Breast epithelium (tissue), 4 donors: ENCODE measurements at regions not wholly inside any gene's neighbourhood (a gene's known extent, or its start where the extent isn't known, plus 50 kb on each side); places are given as distances from the start of the nearest gene placed in this dataset.

Source experiments
- DNase-seq, 2 donors: peaks; one replicate each; pipeline ENCODE4 v3.0.0-alpha.2; 2019; ENCODE audit warnings: low spot score in 2 of 2
- H3K27ac ChIP-seq, 2 donors: fragments of 200-600 bp; sonication (generic) in 1 of 2; one replicate each; pipeline ENCODE4 v1.5.1; 2016 to 2019; ENCODE audit warnings: mild to moderate bottlenecking in 1 of 2
- H3K27me3 ChIP-seq, 2 donors: fragments of 200-600 bp; sonication (generic) in 1 of 2; one replicate each; pipeline versions ENCODE4 v1.5.1 to v1.6.0; 2017 to 2019; ENCODE audit warnings: control low read depth in 1 of 2, mild to moderate bottlenecking in 1 of 2
- H3K36me3 ChIP-seq: fragments of 200-600 bp; one replicate; pipeline ENCODE4 v1.5.1; 2019
- H3K4me1 ChIP-seq, 2 donors: fragments of 200-600 bp; sonication (generic); one replicate each; pipeline ENCODE4 v1.5.1; 2016 to 2019; ENCODE audit warnings: control low read depth in 1 of 2
- H3K4me3 ChIP-seq, 3 donors: fragments of 200-600 bp; sonication (generic); 1 replicate in 2 of 3; 2 replicates in 1 of 3; pipeline ENCODE4 v1.5.1; 2016 to 2019; ENCODE audit warnings: mild to moderate bottlenecking in 3 of 3, moderate library complexity in 2 of 3
- H3K9me3 ChIP-seq, 2 donors: fragments of 200-600 bp; sonication (generic) in 1 of 2; one replicate each; pipeline ENCODE4 v1.5.1; 2016 to 2019; ENCODE audit warnings: control low read depth in 1 of 2
- CTCF ChIP-seq, 3 donors: fragments of 450-650 bp; IDR thresholded peaks; one replicate each; pipeline ENCODE4 v1.5.1; 2016 to 2017; ENCODE audit warnings: antibody characterized with exemption in 3 of 3, mild to moderate bottlenecking in 3 of 3, moderate library complexity in 3 of 3
- POLR2A ChIP-seq: fragments of 450-650 bp; IDR thresholded peaks from one replicate; pipeline ENCODE4 v1.6.1; 2016; ENCODE audit warnings: antibody characterized with exemption, mild to moderate bottlenecking, moderate library complexity
- POLR2AphosphoS5 ChIP-seq, 3 donors: sonication (generic); formaldehyde crosslinking; IDR thresholded peaks; one replicate each; pipeline ENCODE4 v1.6.1; 2017; ENCODE audit warnings: antibody characterized with exemption in 3 of 3
- intact Hi-C: fragments of 100-400 bp; cut with DNase I; formaldehyde crosslinking; loops from one replicate; pipeline ENCODE4 v1.15.1; 2023; ENCODE audit warnings: low total_unique reads

GRCh38 chr4:23297327-23297726 lies 592.5 kb downstream of the PPARGC1A start:
- Histone ChIP-seq H3K9me3 (no peaks in the 10 kb centered on the region), H3K4me3 (no peak overlapping the region), H3K27ac (no peak overlapping the region), H3K4me1 (no peaks in the 10 kb centered on the region), H3K27me3 (no peaks in the 10 kb centered on the region), H3K36me3 (no peaks in the 10 kb centered on the region)
- intact Hi-C loops = no loop called here
- DNase-seq = no peak
- TF ChIP-seq POLR2A (no peak), CTCF (IDR thresholded peaks at IDR 0.05) (no peak), POLR2AphosphoS5 (IDR thresholded peaks at IDR 0.05) (no peak)

- Histone ChIP-seq H3K27me3 (no peaks in the 10 kb centered on the region), H3K27ac (no peak overlapping the region), H3K36me3 (no peaks in the 10 kb centered on the region), H3K4me1 (no peaks in the 10 kb centered on the region), H3K9me3 (peaks cover 0 to 8% of the 10 kb centered on the region in 2 donors), H3K4me3 (no peak overlapping the region)
- intact Hi-C loops = no loop called here
- TF ChIP-seq CTCF (IDR thresholded peaks at IDR 0.05) (no peak), POLR2A (no peak)
- DNase-seq = no peak
Observed at GRCh38 chr4:23291139-23291538, 598.4 kb downstream of the GBA3 start.

- Histone ChIP-seq H3K27ac (no peak overlapping the region), H3K4me1 (no peaks in the 10 kb centered on the region), H3K27me3 (no peaks in the 10 kb centered on the region), H3K9me3 (peaks cover 0 to 8% of the 10 kb centered on the region in 2 donors), H3K36me3 (no peaks in the 10 kb centered on the region), H3K4me3 (no peak overlapping the region)
- intact Hi-C loops = no loop called here
- no peak for TF ChIP-seq POLR2AphosphoS5 (IDR thresholded peaks at IDR 0.05)
- TF ChIP-seq POLR2A = no peak
- TF ChIP-seq CTCF (IDR thresholded peaks at IDR 0.05) = no peak
- DNase-seq = no peak
Observed at GRCh38 chr4:23290656-23291055, 597.9 kb downstream of the GBA3 start.

GRCh38 chr4:23279377-23279986 lies 586.7 kb downstream of the GBA3 start:
- H3K4me3 ChIP-seq = no peak overlapping the region
- no peaks in the 10 kb centered on the region for H3K36me3 ChIP-seq
- DNase-seq = no peak
- H3K4me1 ChIP-seq = no peaks in the 10 kb centered on the region
- H3K9me3 ChIP-seq = no peaks in the 10 kb centered on the region
- no peaks in the 10 kb centered on the region for H3K27me3 ChIP-seq
- intact Hi-C loops = no loop called here
- no peak for TF ChIP-seq POLR2A
- TF ChIP-seq CTCF (IDR thresholded peaks at IDR 0.05) = no peak
- TF ChIP-seq POLR2AphosphoS5 (IDR thresholded peaks at IDR 0.05) = no peak
- no peak overlapping the region for H3K27ac ChIP-seq

GRCh38 chr4:23278845-23279244 lies 586.1 kb downstream of the GBA3 start:
- Histone ChIP-seq H3K27ac (no peak overlapping the region), H3K9me3 (no peaks in the 10 kb centered on the region), H3K4me1 (no peaks in the 10 kb centered on the region), H3K36me3 (no peaks in the 10 kb centered on the region), H3K4me3 (no peak overlapping the region), H3K27me3 (no peaks in the 10 kb centered on the region)
- no peak for DNase-seq
- TF ChIP-seq POLR2AphosphoS5 (IDR thresholded peaks at IDR 0.05) = no peak
- TF ChIP-seq POLR2A = no peak
- no peak for TF ChIP-seq CTCF (IDR thresholded peaks at IDR 0.05)
- intact Hi-C loops = no loop called here
